Fibroblast of lung (primary cell): ENCODE measurements at regions not wholly inside any gene's neighbourhood (a gene's known extent, or its start where the extent isn't known, plus 50 kb on each side); places are given as distances from the start of the nearest gene placed in this dataset.

ENCODE experiments used
- DNase-seq, 2 donors: peaks; one replicate each; pipeline versions ENCODE4 v3.0.0 to v3.0.0-alpha.2; 2010; ENCODE audit warnings: low read depth in 2 of 2
- H2AFZ ChIP-seq: 2 replicates; pipeline ENCODE4 v1.5.1; 2012; ENCODE audit warnings: low read length, control low read depth, inconsistent platforms
- H3K27ac ChIP-seq: 2 replicates; pipeline ENCODE4 v1.5.1; 2011; ENCODE audit warnings: low read length, control low read depth; ENCODE audit not compliant: insufficient read depth
- H3K27me3 ChIP-seq: 2 replicates; pipeline ENCODE4 v1.5.1; 2011; ENCODE audit warnings: mild to moderate bottlenecking, low read length; ENCODE audit not compliant: control insufficient read depth, insufficient read depth
- H3K36me3 ChIP-seq: 2 replicates; pipeline ENCODE4 v1.5.1; 2011; ENCODE audit warnings: low read length; ENCODE audit not compliant: control insufficient read depth, insufficient read depth
- H3K4me1 ChIP-seq: 2 replicates; pipeline ENCODE4 v1.5.1; 2011; ENCODE audit warnings: low read length; ENCODE audit not compliant: control insufficient read depth, insufficient read depth; ENCODE audit errors: extremely low read depth
- H3K4me2 ChIP-seq: 2 replicates; pipeline ENCODE4 v1.5.1; 2011; ENCODE audit warnings: low read length, control low read depth; ENCODE audit not compliant: insufficient read depth; ENCODE audit errors: extremely low read depth
- H3K4me3 ChIP-seq, 4 experiments: fragments of 200-600 bp in 1 of 4; sonication (generic) in 1 of 4; replicated peaks in 1 of 4; 2 replicates each; pipeline ENCODE4 v1.5.1; 2011 to 2016; ENCODE audit warnings: low read length in 4 of 4, low read depth in 3 of 4, mild to moderate bottlenecking in 3 of 4, control low read depth in 2 of 4, inconsistent platforms in 1 of 4, mixed read lengths in 1 of 4; ENCODE audit not compliant: insufficient read depth in 1 of 4; ENCODE audit errors: control extremely low read depth in 1 of 4
- H3K79me2 ChIP-seq: 2 replicates; pipeline ENCODE4 v1.5.1; 2012; ENCODE audit warnings: mild to moderate bottlenecking, low read length, inconsistent platforms; ENCODE audit not compliant: control insufficient read depth, insufficient read depth
- H3K9ac ChIP-seq: 2 replicates; pipeline ENCODE4 v1.5.1; 2011; ENCODE audit warnings: mild to moderate bottlenecking, low read length, control low read depth; ENCODE audit not compliant: insufficient read depth
- H3K9me3 ChIP-seq: 2 replicates; pipeline ENCODE4 v1.5.1; 2012; ENCODE audit warnings: low read depth, low read length; ENCODE audit not compliant: control insufficient read depth, insufficient read depth
- H4K20me1 ChIP-seq: 2 replicates; pipeline ENCODE4 v1.5.1; 2011; ENCODE audit warnings: low read length; ENCODE audit not compliant: control insufficient read depth, insufficient read depth; ENCODE audit errors: extremely low read depth
- CTCF ChIP-seq, 2 donors: IDR thresholded peaks in 1 of 2; conservative IDR thresholded peaks in 1 of 2; 1 replicate in 1 of 2; 2 replicates in 1 of 2; pipeline ENCODE4 v1.5.1; 2011 to 2012; ENCODE audit warnings: low read length in 2 of 2, control low read depth in 1 of 2, inconsistent platforms in 1 of 2, low read depth in 1 of 2, mild to moderate bottlenecking in 1 of 2
- EZH2 ChIP-seq: IDR thresholded peaks from 2 replicates; pipeline ENCODE4 v1.5.1; 2012; ENCODE audit warnings: low read length, control low read depth, mild to moderate bottlenecking; ENCODE audit errors: missing control alignments

- H4K20me1 ChIP-seq, result no peaks in the 10 kb centered on the region
- H3K36me3 ChIP-seq, result no peaks in the 10 kb centered on the region
- no peak for TF ChIP-seq EZH2
- no peak for TF ChIP-seq CTCF (conservative IDR thresholded peaks at IDR 0.05 in 1 of 2, IDR thresholded peaks at IDR 0.05 in 1 of 2; ENCODE audit: low read depth in 1 of 2, low read length in 2 of 2)
- H2AFZ ChIP-seq, result peak overlapping the region; percentile 57
- no peaks in the 10 kb centered on the region for H3K27me3 ChIP-seq
- no peaks in the 10 kb centered on the region for H3K79me2 ChIP-seq
- peak; percentile 66 to 76 for DNase-seq
- peak overlapping the region; percentile 3 for H3K4me2 ChIP-seq
- no peaks in the 10 kb centered on the region for H3K9me3 ChIP-seq
- no peak overlapping the region for H3K4me3 ChIP-seq
- no peak overlapping the region for H3K9ac ChIP-seq
- H3K4me1 ChIP-seq, result peaks cover 30% of the 10 kb centered on the region
- H3K27ac ChIP-seq, result no peak overlapping the region
Measured at GRCh38 chr21:35637431-35637830, 422.9 kb downstream of the SETD4 start.

GRCh38 chr21:35635994-35636393 is 424.3 kb downstream of the SETD4 start:
- TF ChIP-seq CTCF (conservative IDR thresholded peaks at IDR 0.05 in 1 of 2, IDR thresholded peaks at IDR 0.05 in 1 of 2; ENCODE audit: low read depth in 1 of 2, low read length in 2 of 2), result no peak
- no peak for TF ChIP-seq EZH2
- H2AFZ ChIP-seq, result no peak overlapping the region
- H3K27me3 ChIP-seq, result no peaks in the 10 kb centered on the region
- no peak overlapping the region for H3K9ac ChIP-seq
- H3K4me2 ChIP-seq, result no peak overlapping the region
- DNase-seq, result no peak
- H3K36me3 ChIP-seq, result no peaks in the 10 kb centered on the region
- no peaks in the 10 kb centered on the region for H4K20me1 ChIP-seq
- H3K27ac ChIP-seq, result peak overlapping the region; percentile 51
- H3K4me3 ChIP-seq, result no peak overlapping the region
- peaks cover 23% of the 10 kb centered on the region for H3K4me1 ChIP-seq
- H3K79me2 ChIP-seq, result no peaks in the 10 kb centered on the region
- no peaks in the 10 kb centered on the region for H3K9me3 ChIP-seq

GRCh38 chr21:35635261-35635660 is 425.1 kb downstream of the SETD4 start:
- H3K4me2 ChIP-seq, result peak overlapping the region; percentile 59
- H3K9me3 ChIP-seq, result no peaks in the 10 kb centered on the region
- no peaks in the 10 kb centered on the region for H4K20me1 ChIP-seq
- no peak overlapping the region for H3K4me3 ChIP-seq
- no peak for TF ChIP-seq CTCF (conservative IDR thresholded peaks at IDR 0.05 in 1 of 2, IDR thresholded peaks at IDR 0.05 in 1 of 2; ENCODE audit: low read depth in 1 of 2, low read length in 2 of 2)
- no peak for TF ChIP-seq EZH2
- DNase-seq, result peak; percentile 84 to 90
- no peaks in the 10 kb centered on the region for H3K79me2 ChIP-seq
- peak overlapping the region; percentile 59 for H3K27ac ChIP-seq
- no peak overlapping the region for H2AFZ ChIP-seq
- H3K36me3 ChIP-seq, result no peaks in the 10 kb centered on the region
- no peak overlapping the region for H3K9ac ChIP-seq
- H3K27me3 ChIP-seq, result no peaks in the 10 kb centered on the region
- H3K4me1 ChIP-seq, result peaks cover 23% of the 10 kb centered on the region
